ENCODE measurements at regions not wholly inside any gene's neighbourhood (a gene's known extent, or its start where the extent isn't known, plus 50 kb on each side); places are given as distances from the start of the nearest gene placed in this dataset.
"Not testable (repeated sequence)": the region's sequence is repeated elsewhere in the genome, so short reads cannot be mapped to it uniquely, and the experiment has no call there.

GRCh38 chr1:79198832-79199231, 192.3 kb upstream of the ADGRL4 start:
- DNase-seq (ENCODE audit: low read depth in 3 of 3, low spot score in 2 of 3) = no peak

- no peak for DNase-seq (ENCODE audit: low read depth in 3 of 3, low spot score in 2 of 3)
Measured at GRCh38 chr1:79197421-79197820, 190.9 kb upstream of the ADGRL4 start.

- no peak for DNase-seq (ENCODE audit: low read depth in 3 of 3, low spot score in 2 of 3)
Measured at GRCh38 chr1:79196211-79196610, 189.7 kb upstream of the ADGRL4 start.

GRCh38 chr1:79193211-79194079, 186.9 kb upstream of the ADGRL4 start:
- no peak for DNase-seq (ENCODE audit: low read depth in 3 of 3, low spot score in 2 of 3)

- DNase-seq (ENCODE audit: low read depth in 3 of 3, low spot score in 2 of 3) = no peak
Measured at GRCh38 chr1:79190074-79190473, 183.5 kb upstream of the ADGRL4 start.

- no peak for DNase-seq (ENCODE audit: low read depth in 3 of 3, low spot score in 2 of 3)
Measured at GRCh38 chr1:79188337-79188736, 181.8 kb upstream of the ADGRL4 start.

- DNase-seq (ENCODE audit: low read depth in 3 of 3, low spot score in 2 of 3) = no peak
Measured at GRCh38 chr1:79186260-79186659, 179.7 kb upstream of the ADGRL4 start.

GRCh38 chr1:79177844-79178243, 171.3 kb upstream of the ADGRL4 start:
- no peak for DNase-seq (ENCODE audit: low read depth in 3 of 3, low spot score in 2 of 3)

- DNase-seq (ENCODE audit: low read depth in 3 of 3, low spot score in 2 of 3) = no peak
Measured at GRCh38 chr1:79161077-79161476, 154.5 kb upstream of the ADGRL4 start.

- no peak for DNase-seq (ENCODE audit: low read depth in 3 of 3, low spot score in 2 of 3)
Measured at GRCh38 chr1:79155991-79156390, 149.5 kb upstream of the ADGRL4 start.

- no peak for DNase-seq (ENCODE audit: low read depth in 3 of 3, low spot score in 2 of 3)
Measured at GRCh38 chr1:79151006-79151796, 144.7 kb upstream of the ADGRL4 start.

GRCh38 chr1:79150576-79150975, 144.0 kb upstream of the ADGRL4 start:
- DNase-seq (ENCODE audit: low read depth in 3 of 3, low spot score in 2 of 3) = peak in 1 of 3 donors; percentile 31

GRCh38 chr1:79138227-79138626, 131.7 kb upstream of the ADGRL4 start:
- not testable (repeated sequence) for DNase-seq (ENCODE audit: low read depth in 3 of 3, low spot score in 2 of 3)

- DNase-seq (ENCODE audit: low read depth in 3 of 3, low spot score in 2 of 3) = no peak
Measured at GRCh38 chr1:79133774-79134364, 127.3 kb upstream of the ADGRL4 start.

- no peak for DNase-seq (ENCODE audit: low read depth in 3 of 3, low spot score in 2 of 3)
Measured at GRCh38 chr1:79131626-79132025, 125.1 kb upstream of the ADGRL4 start.

- DNase-seq (ENCODE audit: low read depth in 3 of 3, low spot score in 2 of 3) = no peak
Measured at GRCh38 chr1:79129914-79130313, 123.4 kb upstream of the ADGRL4 start.

- no peak for DNase-seq (ENCODE audit: low read depth in 3 of 3, low spot score in 2 of 3)
Measured at GRCh38 chr1:79128722-79129121, 122.2 kb upstream of the ADGRL4 start.

GRCh38 chr1:79124756-79125155, 118.2 kb upstream of the ADGRL4 start:
- DNase-seq (ENCODE audit: low read depth in 3 of 3, low spot score in 2 of 3) = no peak

- DNase-seq (ENCODE audit: low read depth in 3 of 3, low spot score in 2 of 3) = no peak
Measured at GRCh38 chr1:79122521-79122920, 116.0 kb upstream of the ADGRL4 start.

GRCh38 chr1:79117376-79117775, 110.8 kb upstream of the ADGRL4 start:
- DNase-seq (ENCODE audit: low read depth in 3 of 3, low spot score in 2 of 3) = no peak

- peak; percentile 10 to 23 (median 10) for DNase-seq (ENCODE audit: low read depth in 3 of 3, low spot score in 2 of 3)
Measured at GRCh38 chr1:79113836-79114235, 107.3 kb upstream of the ADGRL4 start.

Data from right renal cortex interstitium (tissue), 3 donors.